GM19455 (cell line): ENCODE measurements at regions not wholly inside any gene's neighbourhood (a gene's known extent, or its start where the extent isn't known, plus 50 kb on each side); places are given as distances from the start of the nearest gene placed in this dataset.

Experiments
- ATAC-seq: cut with Tn5 transposase; IDR thresholded peaks from one replicate; pipeline ENCODE4 v1.9.1; 2021; ENCODE audit not compliant: unreplicated experiment

GRCh38 chr10:121069061-121069850 is 218.1 kb downstream of the WDR11 start:
- ATAC-seq = peak; percentile 73

DNA sequence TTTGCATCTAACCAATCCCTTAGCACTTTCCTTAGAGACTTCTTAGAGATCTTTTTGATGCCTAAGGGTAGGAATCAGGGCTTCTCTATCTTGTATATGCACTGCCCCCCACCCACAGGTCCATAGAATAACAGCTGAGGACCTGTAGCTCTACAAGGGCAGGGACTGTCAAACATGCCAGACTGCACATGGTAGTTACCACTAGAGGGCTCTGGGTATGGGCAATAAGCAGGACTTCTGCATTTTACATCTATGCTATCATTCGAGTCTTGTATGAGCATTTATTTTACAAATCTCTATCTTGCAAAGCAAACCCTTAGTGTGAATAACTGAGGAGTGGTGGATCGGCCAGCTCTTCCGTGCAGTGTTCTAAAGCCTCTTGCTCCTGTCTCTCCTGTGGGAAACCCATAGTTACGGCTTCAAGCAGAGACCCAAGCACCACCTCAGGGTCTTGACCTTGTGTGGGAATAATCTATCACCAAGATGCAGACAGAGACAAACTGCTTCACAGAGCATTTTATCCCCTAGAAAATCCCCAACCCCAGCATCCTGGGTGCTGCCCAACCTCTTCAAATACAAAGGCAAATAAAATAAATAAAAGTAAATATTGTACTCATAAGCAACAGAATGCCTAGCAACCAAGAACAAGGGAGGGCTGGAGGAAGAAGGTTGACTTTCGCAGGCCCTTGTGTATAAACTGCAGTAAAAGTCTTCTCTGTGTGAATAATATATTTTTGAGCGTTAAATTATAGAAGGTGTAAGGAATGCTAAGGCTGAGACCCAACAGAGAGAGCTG is 219.3 kb downstream of the WDR11 start:
- ATAC-seq = no peak

DNA sequence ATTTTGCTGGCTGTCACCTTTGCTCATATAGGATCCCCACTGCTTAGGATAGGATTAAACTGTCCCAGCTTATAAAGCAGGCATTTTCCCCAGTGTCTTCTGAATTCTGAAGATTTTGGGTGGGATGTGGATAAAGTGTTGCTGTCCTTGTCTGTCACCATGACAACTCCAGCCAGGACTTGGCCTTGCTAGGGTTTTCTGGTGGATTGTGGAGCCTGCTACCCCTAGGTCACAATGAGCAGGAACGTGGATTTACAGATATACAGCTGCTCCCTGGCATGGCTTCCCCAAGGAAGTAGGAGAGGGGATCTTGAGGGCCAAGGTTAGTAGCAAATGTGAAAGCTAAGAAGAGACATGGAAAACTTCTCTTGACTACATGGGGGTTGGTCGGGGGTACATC is 220.7 kb downstream of the WDR11 start:
- no peak for ATAC-seq

- no peak for ATAC-seq
Observed at GRCh38 chr10:121073728-121074127, 222.6 kb downstream of the WDR11 start.

DNA sequence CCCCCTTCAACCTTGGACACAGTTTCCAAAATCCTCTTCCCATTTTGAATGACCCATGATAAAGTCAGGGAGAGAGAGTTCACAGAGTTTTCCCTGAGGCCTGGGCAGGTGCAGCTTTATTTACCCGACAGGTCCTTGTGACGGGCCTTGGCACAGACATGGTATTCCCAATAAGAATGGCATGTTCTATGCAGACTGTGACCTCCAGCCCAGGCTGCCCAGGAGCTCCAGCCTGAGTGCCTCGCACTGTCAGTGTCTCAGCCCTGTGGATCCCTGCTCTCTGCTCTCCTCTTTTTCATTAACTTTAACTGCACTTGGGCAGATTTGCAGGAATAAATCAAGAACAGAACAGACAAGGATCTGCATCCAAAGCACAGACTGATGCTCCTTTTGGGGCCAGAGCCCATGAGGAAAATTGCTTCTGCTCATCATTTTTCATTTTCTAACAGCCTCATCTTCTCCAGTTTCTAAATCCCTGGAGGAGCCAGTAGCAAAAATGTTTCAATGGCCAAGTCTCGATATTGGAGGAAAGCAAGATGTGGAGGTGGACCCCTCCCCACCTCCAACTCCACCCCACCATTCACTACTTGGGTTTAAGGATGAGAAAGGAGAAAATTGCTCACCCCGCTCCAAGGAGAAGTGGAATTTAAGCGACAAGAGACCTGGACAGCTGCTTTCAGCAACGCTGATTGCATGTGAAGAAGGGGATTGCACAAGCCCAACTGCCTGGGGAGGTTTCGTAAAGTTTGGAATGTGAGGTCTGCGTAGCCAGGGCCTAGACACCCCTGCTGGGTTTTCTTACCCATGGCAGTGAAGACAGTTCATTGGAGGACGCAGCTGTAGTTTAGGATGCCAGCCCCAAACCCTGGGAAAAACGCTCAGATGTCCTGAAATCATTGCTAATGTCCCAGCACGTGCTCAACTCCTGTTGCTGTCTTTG is 225.9 kb downstream of the WDR11 start:
- ATAC-seq = no peak

DNA sequence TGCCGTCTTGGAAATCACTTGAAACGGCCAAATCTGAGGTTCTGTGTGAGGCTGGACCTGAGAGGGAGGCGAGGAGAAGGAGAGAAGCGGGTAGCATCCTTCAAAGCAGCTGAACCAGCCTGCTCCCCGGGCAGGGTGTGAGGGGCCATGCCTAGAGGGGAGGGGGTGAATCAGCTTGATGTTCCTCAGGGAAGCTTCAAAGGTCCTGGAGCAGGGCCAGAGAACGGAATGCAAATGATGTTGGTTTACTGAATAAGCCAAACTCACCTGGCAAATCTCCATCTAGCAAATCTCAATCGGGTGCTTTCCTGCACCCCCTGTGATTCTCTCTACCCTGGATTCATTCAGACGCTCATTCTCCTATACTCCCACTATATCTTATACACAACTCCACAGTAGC is 226.9 kb downstream of the WDR11 start:
- no peak for ATAC-seq

GRCh38 chr10:121078672-121079102 is 227.5 kb downstream of the WDR11 start:
- ATAC-seq = no peak

DNA sequence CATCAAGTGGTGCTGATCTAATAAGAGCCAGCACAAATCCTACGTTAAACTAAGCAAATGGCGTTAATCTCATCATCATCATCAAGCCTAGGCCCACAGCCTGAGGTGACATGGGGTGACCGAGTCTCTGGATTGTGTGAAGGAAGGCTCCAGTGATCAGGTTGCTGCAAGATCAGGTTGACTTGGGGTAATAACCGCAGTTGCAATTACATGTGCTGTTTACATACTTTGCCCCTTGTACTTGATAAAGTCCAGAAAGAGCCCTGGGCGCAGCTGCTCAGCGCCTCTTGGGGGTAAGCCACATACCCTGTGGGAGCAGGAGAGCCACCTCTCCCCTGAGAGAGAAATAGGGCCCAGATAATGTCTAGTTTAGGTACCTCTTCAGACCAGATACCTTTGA is 228.1 kb downstream of the WDR11 start:
- no peak for ATAC-seq

GRCh38 chr10:121080281-121080891 is 229.2 kb downstream of the WDR11 start:
- ATAC-seq = no peak

DNA sequence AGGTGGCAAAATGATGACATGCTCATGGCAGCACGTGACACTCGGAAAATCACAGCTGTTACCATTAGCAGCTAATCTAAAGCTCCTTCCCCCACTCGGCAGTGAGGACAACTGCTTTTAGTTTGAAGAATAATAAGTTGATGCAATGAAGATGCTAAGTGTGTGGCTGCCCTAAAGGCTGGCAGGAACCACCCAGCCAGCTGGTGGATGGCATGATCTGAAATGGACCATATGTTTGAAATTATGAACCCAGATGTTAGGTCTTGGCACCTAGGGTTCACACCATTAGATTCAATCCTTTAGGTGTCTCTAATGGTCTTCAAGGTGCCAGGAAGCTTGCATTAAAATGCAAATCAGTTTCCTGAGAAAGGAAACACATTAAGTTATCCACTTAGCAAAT is 230.1 kb downstream of the WDR11 start:
- no peak for ATAC-seq

- no peak for ATAC-seq
Observed at GRCh38 chr10:121082984-121083383, 231.8 kb downstream of the WDR11 start.

DNA sequence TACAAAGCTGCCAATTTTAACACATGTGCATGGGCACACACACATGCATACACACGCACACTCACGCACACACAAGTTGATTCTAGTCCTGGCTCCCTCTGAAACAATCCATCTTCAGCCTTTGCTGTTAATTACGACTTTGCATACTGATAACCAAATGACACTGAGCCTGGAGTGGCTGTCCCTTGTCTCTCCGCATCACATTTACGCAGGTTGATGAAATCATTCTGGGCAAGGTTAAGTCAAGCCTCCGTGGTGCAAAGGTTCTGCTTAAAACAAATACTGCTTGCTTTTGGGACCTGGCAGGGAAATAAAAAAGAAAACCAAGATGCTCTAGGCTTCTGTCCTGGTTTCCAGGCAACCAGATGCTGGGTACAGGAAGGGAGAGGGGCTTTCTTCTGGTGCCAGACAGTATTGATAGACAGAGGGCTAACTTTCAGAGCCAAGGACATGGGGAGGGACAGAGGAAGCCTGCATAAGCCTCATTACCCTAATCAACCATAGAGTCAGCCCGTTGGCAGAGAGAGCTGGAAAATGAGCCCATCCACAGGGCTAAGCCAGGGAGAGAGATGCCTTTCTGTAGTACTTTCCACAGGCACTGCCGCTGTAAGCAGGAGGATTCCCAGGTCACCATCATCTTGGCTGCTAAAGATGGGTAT is 233.0 kb downstream of the WDR11 start:
- no peak for ATAC-seq

GRCh38 chr10:121084675-121085070 is 233.5 kb downstream of the WDR11 start:
- ATAC-seq = no peak

- ATAC-seq = no peak
Observed at GRCh38 chr10:121085367-121085766, 234.2 kb downstream of the WDR11 start.

DNA sequence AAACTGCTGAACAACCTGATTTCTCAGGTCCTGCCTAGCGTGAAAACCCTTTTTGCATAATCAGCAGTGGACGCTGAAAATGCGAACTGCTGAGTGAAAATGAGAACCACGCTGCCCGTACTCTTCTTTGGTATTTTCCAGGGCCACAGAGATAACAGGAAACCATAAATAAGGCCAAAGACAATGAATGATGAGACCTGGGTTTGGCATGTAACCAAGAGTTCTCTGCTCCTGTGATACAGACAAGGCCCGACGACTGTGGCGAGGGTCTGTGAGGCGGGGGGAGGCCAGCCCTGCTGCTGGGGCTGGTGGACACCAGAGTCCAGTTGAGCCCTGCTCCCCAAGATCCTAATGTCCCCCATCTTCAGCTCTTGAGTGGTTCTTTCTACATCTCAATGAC is 236.0 kb downstream of the WDR11 start:
- no peak for ATAC-seq

- no peak for ATAC-seq
Observed at GRCh38 chr10:121087688-121088087, 236.5 kb downstream of the WDR11 start.

DNA sequence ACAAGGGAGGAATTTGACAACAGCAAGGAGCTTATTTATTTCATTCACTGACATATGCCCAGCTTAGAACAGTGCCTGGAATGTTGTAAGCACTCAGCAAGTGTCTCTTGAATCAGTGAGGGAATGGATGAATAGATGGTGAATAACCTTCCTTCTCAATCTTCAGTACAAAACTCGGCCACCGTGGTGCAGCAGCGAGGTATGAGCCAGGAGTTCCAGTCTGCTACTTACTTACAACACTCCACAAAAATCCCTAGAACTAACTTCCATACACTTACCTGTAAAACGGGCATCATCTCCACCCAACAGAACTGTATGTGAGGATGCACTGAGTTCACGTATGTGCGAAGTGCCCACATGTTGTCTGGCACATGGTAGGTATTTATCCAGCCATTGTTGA is 237.4 kb downstream of the WDR11 start:
- no peak for ATAC-seq

- no peak for ATAC-seq
Observed at GRCh38 chr10:121089434-121089833, 238.3 kb downstream of the WDR11 start.

DNA sequence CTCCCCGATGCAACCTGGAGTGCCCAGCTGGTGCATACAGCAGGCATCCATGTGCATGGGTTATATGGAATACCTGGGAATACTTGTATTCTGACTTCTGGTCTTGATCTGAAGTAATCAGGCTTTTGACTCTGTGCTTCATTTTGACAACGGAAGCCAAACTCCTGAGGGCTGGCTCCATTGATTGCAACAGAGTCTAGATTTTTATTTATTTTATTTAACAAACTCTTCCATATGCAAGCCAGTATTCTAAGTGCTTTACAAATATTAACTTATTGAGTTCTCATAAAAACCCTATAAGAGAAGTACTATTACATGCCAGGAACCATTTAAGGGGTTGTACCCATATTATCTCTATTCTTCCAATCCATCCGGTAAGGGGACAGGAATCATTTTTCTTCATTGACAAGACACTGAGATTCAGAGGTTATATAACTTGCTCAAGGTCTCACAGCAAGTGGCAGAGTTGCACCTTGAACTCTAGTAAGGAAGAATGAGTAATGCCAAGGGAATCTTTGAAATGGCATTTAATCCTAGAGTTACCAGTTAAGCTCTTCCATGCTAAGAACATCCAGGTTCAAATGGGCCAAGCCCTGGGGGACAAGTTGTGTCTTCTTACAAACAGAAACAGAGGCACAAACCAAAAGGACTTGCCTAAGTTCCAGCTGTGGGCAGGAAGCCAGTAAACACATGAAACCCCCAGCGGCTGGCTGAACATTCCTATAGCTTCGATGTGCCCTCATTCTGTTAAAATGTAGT is 241.0 kb downstream of the WDR11 start:
- ATAC-seq = no peak

DNA sequence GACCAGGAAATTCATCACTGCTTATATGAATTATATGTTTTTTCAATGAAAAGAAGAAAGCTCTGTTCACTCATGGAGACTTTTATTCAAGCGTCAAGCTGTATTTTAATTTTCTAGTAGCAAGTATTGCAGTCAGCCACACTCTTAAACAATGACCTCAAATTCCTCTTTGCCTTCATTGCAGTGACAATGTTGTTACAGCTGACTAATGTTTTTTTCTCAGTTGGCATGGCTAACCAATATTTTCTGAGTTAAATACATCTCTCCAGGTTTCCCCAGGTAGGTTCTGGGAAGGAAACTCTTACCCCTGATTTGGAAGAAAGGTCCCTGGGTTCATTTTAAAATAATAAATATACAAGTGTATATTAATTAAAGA is 241.5 kb downstream of the WDR11 start:
- ATAC-seq = no peak
